ENCODE measurements at regions not wholly inside any gene's neighbourhood (a gene's known extent, or its start where the extent isn't known, plus 50 kb on each side); places are given as distances from the start of the nearest gene placed in this dataset.
"Not testable (repeated sequence)": the region's sequence is repeated elsewhere in the genome, so short reads cannot be mapped to it uniquely, and the experiment has no call there.

GRCh38 chr20:43337036-43337435 lies 120.7 kb upstream of the SRSF6 start:
- Histone ChIP-seq H3K27ac (no peak overlapping the region), H3K4me3 (no peak overlapping the region), H3K27me3 (ENCODE audit: insufficient read depth in 3 of 3, low read length in 2 of 3) (peaks cover 0 to 2% (median 0%) of the 10 kb centered on the region in 3 donors), H3K36me3 (ENCODE audit: insufficient read depth in 1 of 2, low read depth in 1 of 2) (no peaks in the 10 kb centered on the region), H3K4me1 (no peaks in the 10 kb centered on the region), H3K9me3 (no peaks in the 10 kb centered on the region)
- no peak for TF ChIP-seq CTCF (IDR thresholded peaks at IDR 0.05)
- no peak for ATAC-seq
- 73 to 82% (median 76%) methylated on average over 7 of the region's 7 CpGs for WGBS, 3 donors
- no peak for DNase-seq
- intact Hi-C loops (cut with DNase I), result no loop called here

- intact Hi-C loops (cut with DNase I), result no loop called here
- peaks cover 0 to 2% (median 0%) of the 10 kb centered on the region in 3 donors for H3K27me3 ChIP-seq (ENCODE audit: insufficient read depth in 3 of 3, low read length in 2 of 3)
- no peak for TF ChIP-seq CTCF (IDR thresholded peaks at IDR 0.05)
- no peaks in the 10 kb centered on the region for H3K4me1 ChIP-seq
- no peaks in the 10 kb centered on the region for H3K9me3 ChIP-seq
- no peak for DNase-seq
- H3K4me3 ChIP-seq, result no peak overlapping the region
- ATAC-seq, result no peak
- no peaks in the 10 kb centered on the region for H3K36me3 ChIP-seq (ENCODE audit: insufficient read depth in 1 of 2, low read depth in 1 of 2)
- 78 to 94% (median 79%) methylated on average over 4 of the region's 4 CpGs for WGBS, 3 donors
- no peak overlapping the region for H3K27ac ChIP-seq
Measured at GRCh38 chr20:43334080-43334479, 123.6 kb upstream of the SRSF6 start.

GRCh38 chr20:43331906-43332305 lies 125.8 kb upstream of the SRSF6 start:
- WGBS, 3 donors, result 36 to 57% (median 42%) methylated on average over 13 of the region's 13 CpGs

GRCh38 chr20:43328697-43329096 lies 129.0 kb upstream of the SRSF6 start:
- DNase-seq (no peak), ATAC-seq (no peak)
- TF ChIP-seq CTCF (IDR thresholded peaks at IDR 0.05), result no peak
- Histone ChIP-seq H3K27me3 (ENCODE audit: insufficient read depth in 3 of 3, low read length in 2 of 3) (peaks cover 0 to 2% (median 0%) of the 10 kb centered on the region in 3 donors), H3K4me3 (no peak overlapping the region), H3K4me1 (no peaks in the 10 kb centered on the region), H3K9me3 (no peaks in the 10 kb centered on the region), H3K27ac (no peak overlapping the region), H3K36me3 (ENCODE audit: insufficient read depth in 1 of 2, low read depth in 1 of 2) (no peaks in the 10 kb centered on the region)
- intact Hi-C loops (cut with DNase I), result no loop called here
- 31 to 77% (median 66%) methylated on average over 1 of the region's 1 CpG for WGBS, 3 donors

More at GRCh38 chr20:43331906-43332305, 125.8 kb upstream of the SRSF6 start:
- no peak for ATAC-seq
- Histone ChIP-seq H3K4me3 (no peak overlapping the region), H3K4me1 (no peaks in the 10 kb centered on the region), H3K36me3 (ENCODE audit: insufficient read depth in 1 of 2, low read depth in 1 of 2) (no peaks in the 10 kb centered on the region), H3K27ac (no peak overlapping the region), H3K27me3 (ENCODE audit: insufficient read depth in 3 of 3, low read length in 2 of 3) (peaks cover 0 to 2% (median 0%) of the 10 kb centered on the region in 3 donors), H3K9me3 (no peaks in the 10 kb centered on the region)
- intact Hi-C loops (cut with DNase I), result no loop called here
- no peak for TF ChIP-seq CTCF (IDR thresholded peaks at IDR 0.05)
- DNase-seq, result peak; percentile 55 to 67

GRCh38 chr20:43327234-43327633 lies 130.5 kb upstream of the SRSF6 start:
- DNase-seq; H3K4me3 ChIP-seq; H3K4me1 ChIP-seq; ATAC-seq; intact Hi-C loops (cut with DNase I); H3K27me3 ChIP-seq (ENCODE audit: insufficient read depth in 3 of 3, low read length in 2 of 3); H3K9me3 ChIP-seq; H3K27ac ChIP-seq; H3K36me3 ChIP-seq (ENCODE audit: insufficient read depth in 1 of 2, low read depth in 1 of 2): not testable (repeated sequence)
- 93 to 98% (median 95%) methylated on average over 4 of the region's 4 CpGs for WGBS, 3 donors

Data from psoas muscle (tissue), 7 donors.